Loucy (cell line): ENCODE measurements at regions not wholly inside any gene's neighbourhood (a gene's known extent, or its start where the extent isn't known, plus 50 kb on each side); places are given as distances from the start of the nearest gene placed in this dataset.

Experiments
- H2AFZ ChIP-seq: fragments of 200-600 bp; sonication (generic); 2 replicates; pipeline ENCODE4 v1.6.0; 2016; ENCODE audit warnings: antibody characterized with exemption, mild to moderate bottlenecking, low read length, moderate library complexity
- H3F3A ChIP-seq: fragments of 200-600 bp; 2 replicates; pipeline ENCODE4 v1.6.0; 2016; ENCODE audit warnings: antibody characterized with exemption, low read depth, mild to moderate bottlenecking
- H3K27me3 ChIP-seq: fragments of 200-600 bp; sonication (generic); 2 replicates; pipeline ENCODE4 v1.6.1; 2014; ENCODE audit warnings: low read length, mild to moderate bottlenecking; ENCODE audit not compliant: insufficient read depth, poor library complexity, severe bottlenecking
- H3K36me3 ChIP-seq: fragments of 200-600 bp; sonication (generic); 2 replicates; pipeline ENCODE4 v1.6.1; 2016; ENCODE audit warnings: low read length; ENCODE audit not compliant: insufficient read depth
- H3K4me1 ChIP-seq: fragments of 200-600 bp; sonication (generic); 2 replicates; pipeline ENCODE4 v1.5.1; 2014; ENCODE audit warnings: low read length, mild to moderate bottlenecking; ENCODE audit not compliant: insufficient read depth, poor library complexity, severe bottlenecking
- H3K4me2 ChIP-seq: fragments of 200-600 bp; sonication (generic); 2 replicates; pipeline ENCODE4 v1.6.0; 2014; ENCODE audit warnings: antibody characterized with exemption, low read length, low read depth, mild to moderate bottlenecking; ENCODE audit not compliant: poor library complexity, severe bottlenecking
- H3K4me3 ChIP-seq: fragments of 200-600 bp; sonication (generic); 2 replicates; pipeline ENCODE4 v1.5.1; 2014; ENCODE audit warnings: low read length, mild to moderate bottlenecking, mixed read lengths; ENCODE audit not compliant: poor library complexity, severe bottlenecking
- H3K79me2 ChIP-seq: fragments of 200-600 bp; sonication (generic); 2 replicates; pipeline ENCODE4 v1.6.1; 2014; ENCODE audit warnings: low read length; ENCODE audit not compliant: insufficient read depth
- H3K9ac ChIP-seq: fragments of 200-600 bp; sonication (generic); 2 replicates; pipeline ENCODE4 v1.6.0; 2014; ENCODE audit warnings: mild to moderate bottlenecking, low read depth, low read length, moderate library complexity; ENCODE audit not compliant: poor library complexity, severe bottlenecking
- H3K9me2 ChIP-seq: fragments of 200-600 bp; sonication (generic); replicated peaks from 2 replicates; pipeline ENCODE4 v1.6.1; 2016; ENCODE audit warnings: low read depth, low read length, mixed read lengths
- H3K9me3 ChIP-seq: fragments of 200-600 bp; sonication (generic); 2 replicates; pipeline ENCODE4 v1.6.1; 2014; ENCODE audit warnings: mild to moderate bottlenecking, antibody characterized with exemption, low read length, low read depth; ENCODE audit not compliant: insufficient read depth
- H4K20me1 ChIP-seq: fragments of 200-600 bp; sonication (generic); 2 replicates; pipeline ENCODE4 v1.6.0; 2014; ENCODE audit warnings: antibody characterized with exemption, low read length, mild to moderate bottlenecking; ENCODE audit not compliant: insufficient read depth, poor library complexity, severe bottlenecking
- EZH2phosphoT487 ChIP-seq: fragments of 200-600 bp; IDR thresholded peaks from 2 replicates; pipeline ENCODE4 v1.6.1; 2018; ENCODE audit warnings: antibody characterized with exemption, mild to moderate bottlenecking, moderate library complexity, borderline replicate concordance
- TF ChIP-seq, protein P1 (sequence below): fragments of 200-600 bp; sonication (generic); conservative IDR thresholded peaks from 2 replicates; pipeline ENCODE4 v1.5.1; 2014; ENCODE audit warnings: mild to moderate bottlenecking, antibody characterized with exemption, low read length

DNA sequence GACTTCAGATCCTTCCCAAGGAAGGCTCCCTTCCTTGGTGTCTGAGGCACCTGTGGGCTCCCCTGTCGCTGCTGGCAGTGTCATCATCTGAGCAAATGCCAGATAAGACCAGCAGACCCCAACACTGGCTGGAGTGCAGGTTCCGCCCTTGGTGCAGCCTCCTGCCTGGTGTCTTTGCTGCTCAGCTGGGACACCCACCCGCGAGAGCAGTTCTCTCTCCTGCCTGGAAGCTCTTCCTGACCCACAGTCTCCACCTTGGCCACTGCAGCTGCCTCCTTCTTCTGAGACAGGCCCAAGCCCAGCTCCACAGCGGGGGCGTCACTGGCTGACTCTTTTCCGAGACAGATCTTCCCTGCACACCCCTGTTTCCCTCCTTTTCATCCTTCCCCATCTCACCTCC is 395.7 kb upstream of the MAP3K7 start:
- Histone ChIP-seq H3K9me2 (no peaks in the 10 kb centered on the region), H3K9ac (no peak overlapping the region), H3K4me1 (no peaks in the 10 kb centered on the region), H4K20me1 (no peaks in the 10 kb centered on the region), H3K27me3 (no peaks in the 10 kb centered on the region), H2AFZ (no peak overlapping the region), H3K36me3 (no peaks in the 10 kb centered on the region), H3K9me3 (no peaks in the 10 kb centered on the region), H3K79me2 (no peaks in the 10 kb centered on the region), H3K4me3 (no peak overlapping the region), H3K4me2 (no peak overlapping the region), H3F3A (no peaks in the 10 kb centered on the region)
- TF ChIP-seq EZH2phosphoT487: no peak
- TF ChIP-seq, protein P1, sequence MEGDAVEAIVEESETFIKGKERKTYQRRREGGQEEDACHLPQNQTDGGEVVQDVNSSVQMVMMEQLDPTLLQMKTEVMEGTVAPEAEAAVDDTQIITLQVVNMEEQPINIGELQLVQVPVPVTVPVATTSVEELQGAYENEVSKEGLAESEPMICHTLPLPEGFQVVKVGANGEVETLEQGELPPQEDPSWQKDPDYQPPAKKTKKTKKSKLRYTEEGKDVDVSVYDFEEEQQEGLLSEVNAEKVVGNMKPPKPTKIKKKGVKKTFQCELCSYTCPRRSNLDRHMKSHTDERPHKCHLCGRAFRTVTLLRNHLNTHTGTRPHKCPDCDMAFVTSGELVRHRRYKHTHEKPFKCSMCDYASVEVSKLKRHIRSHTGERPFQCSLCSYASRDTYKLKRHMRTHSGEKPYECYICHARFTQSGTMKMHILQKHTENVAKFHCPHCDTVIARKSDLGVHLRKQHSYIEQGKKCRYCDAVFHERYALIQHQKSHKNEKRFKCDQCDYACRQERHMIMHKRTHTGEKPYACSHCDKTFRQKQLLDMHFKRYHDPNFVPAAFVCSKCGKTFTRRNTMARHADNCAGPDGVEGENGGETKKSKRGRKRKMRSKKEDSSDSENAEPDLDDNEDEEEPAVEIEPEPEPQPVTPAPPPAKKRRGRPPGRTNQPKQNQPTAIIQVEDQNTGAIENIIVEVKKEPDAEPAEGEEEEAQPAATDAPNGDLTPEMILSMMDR: no peak

DNA sequence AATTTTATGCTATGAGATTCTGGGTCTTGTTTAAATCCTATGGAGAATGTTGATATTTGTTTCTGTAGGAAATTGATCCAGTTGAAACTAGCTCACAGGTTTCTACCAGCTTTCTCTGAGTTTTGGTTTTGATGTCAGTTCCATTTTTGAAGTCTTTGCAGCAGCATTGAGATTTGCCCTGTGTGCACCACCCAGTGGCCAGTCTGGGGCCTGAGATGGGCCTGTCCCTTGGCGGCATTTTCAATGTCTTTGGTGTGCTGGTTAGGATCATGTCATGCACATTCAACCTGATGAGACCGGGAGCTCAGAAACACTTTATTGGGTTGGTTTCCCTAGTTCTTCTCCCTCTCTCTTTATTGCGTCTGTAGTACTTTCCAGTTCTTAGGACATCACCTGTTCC is 395.2 kb upstream of the MAP3K7 start:
- Histone ChIP-seq H3K79me2 (no peaks in the 10 kb centered on the region), H3K9ac (no peak overlapping the region), H3K9me3 (no peaks in the 10 kb centered on the region), H3K4me1 (no peaks in the 10 kb centered on the region), H4K20me1 (no peaks in the 10 kb centered on the region), H3K27me3 (no peaks in the 10 kb centered on the region), H3K36me3 (no peaks in the 10 kb centered on the region), H3F3A (no peaks in the 10 kb centered on the region), H3K4me2 (no peak overlapping the region), H3K4me3 (no peak overlapping the region), H3K9me2 (no peaks in the 10 kb centered on the region), H2AFZ (no peak overlapping the region)
- TF ChIP-seq, protein P1: peak; percentile 49
- no peak for TF ChIP-seq EZH2phosphoT487

DNA sequence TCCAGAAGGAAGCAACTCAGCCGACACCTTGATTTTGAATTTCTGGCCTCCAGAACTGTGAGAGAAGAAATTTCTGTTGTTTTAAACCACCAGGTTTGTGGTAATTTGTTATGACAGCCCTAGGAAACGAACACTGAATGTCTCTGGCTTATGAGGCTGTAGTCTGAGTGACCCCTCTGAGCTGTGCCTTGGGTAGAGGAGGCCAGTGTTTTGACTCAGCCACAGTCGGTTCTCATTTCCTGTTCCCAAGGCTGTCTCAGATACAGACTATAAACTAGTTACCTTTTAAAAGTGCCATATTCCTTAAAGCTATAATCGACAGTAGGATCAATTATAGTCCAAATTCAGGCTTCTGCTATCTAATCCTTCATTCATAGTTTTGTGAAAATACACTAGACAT is 391.2 kb upstream of the MAP3K7 start:
- no peaks in the 10 kb centered on the region for H3K36me3 ChIP-seq
- H3K79me2 ChIP-seq: no peaks in the 10 kb centered on the region
- H4K20me1 ChIP-seq: no peaks in the 10 kb centered on the region
- H2AFZ ChIP-seq: no peak overlapping the region
- H3K4me2 ChIP-seq: no peak overlapping the region
- no peak overlapping the region for H3K9ac ChIP-seq
- no peaks in the 10 kb centered on the region for H3K4me1 ChIP-seq
- no peaks in the 10 kb centered on the region for H3K27me3 ChIP-seq
- no peak for TF ChIP-seq EZH2phosphoT487
- TF ChIP-seq, protein P1: no peak
- no peaks in the 10 kb centered on the region for H3K9me2 ChIP-seq
- H3K4me3 ChIP-seq: no peak overlapping the region
- H3F3A ChIP-seq: no peaks in the 10 kb centered on the region
- H3K9me3 ChIP-seq: no peaks in the 10 kb centered on the region
